H1 (cell line): ENCODE measurements at regions not wholly inside any gene's neighbourhood (a gene's known extent, or its start where the extent isn't known, plus 50 kb on each side); places are given as distances from the start of the nearest gene placed in this dataset.

Source experiments
- TF ChIP-seq, protein P1 (sequence below): IDR thresholded peaks from 2 replicates; pipeline ENCODE4 v1.6.1; 2012; ENCODE audit warnings: inconsistent platforms

DNA sequence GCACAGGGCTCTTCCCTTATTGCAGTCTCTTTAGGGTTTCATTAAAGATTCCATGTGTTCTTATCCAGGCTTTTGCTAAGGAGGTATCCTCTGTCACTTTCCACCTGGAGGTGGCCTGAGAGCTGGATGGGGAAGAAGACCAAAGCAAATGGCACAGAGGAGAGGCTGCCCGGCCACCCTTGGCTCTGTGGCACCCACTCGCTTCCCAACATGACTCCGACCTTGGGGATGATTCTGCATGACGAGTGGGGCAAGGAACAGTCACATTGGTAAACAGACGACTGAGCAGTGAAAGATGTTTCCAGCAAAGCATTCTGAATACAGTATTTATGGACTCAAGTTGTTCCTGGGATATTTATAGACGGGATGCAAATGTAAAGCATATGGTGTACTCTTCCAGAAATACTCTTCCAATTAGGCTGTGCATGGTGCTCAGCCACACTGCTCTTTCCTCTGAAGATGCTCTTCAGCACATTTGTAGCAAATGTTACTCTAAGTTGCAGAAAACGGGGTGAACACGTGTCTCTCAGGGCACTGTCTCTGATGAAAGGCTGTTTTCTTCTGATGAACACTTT lies 377.1 kb upstream of the HS6ST1 start (continued):
- TF ChIP-seq, protein P1, sequence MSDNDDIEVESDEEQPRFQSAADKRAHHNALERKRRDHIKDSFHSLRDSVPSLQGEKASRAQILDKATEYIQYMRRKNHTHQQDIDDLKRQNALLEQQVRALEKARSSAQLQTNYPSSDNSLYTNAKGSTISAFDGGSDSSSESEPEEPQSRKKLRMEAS = no peak
